H1 (cell line): ENCODE measurements at regions not wholly inside any gene's neighbourhood (a gene's known extent, or its start where the extent isn't known, plus 50 kb on each side); places are given as distances from the start of the nearest gene placed in this dataset.

ENCODE experiments used
- CTCF ChIA-PET: fragments of 300-600 bp; sonication (Branson Sonifier 250); formaldehyde crosslinking; loops from one replicate; lab custom pipeline; 2021; ENCODE audit not compliant: partially characterized antibody; lab: Charles Lee
- POLR2A ChIA-PET: fragments of 300-600 bp; sonication (Branson Sonifier 250); formaldehyde crosslinking; loops from one replicate; lab custom pipeline; 2021; ENCODE audit warnings: inconsistent platforms; ENCODE audit not compliant: partially characterized antibody; lab: Charles Lee
- DNase-seq, 2 experiments: peaks; one replicate each; pipeline versions ENCODE4 v3.0.0 to v3.0.0-alpha.2; 2010 to 2022; ENCODE audit warnings: low spot score in 2 of 2, low read depth in 1 of 2, mixed read lengths in 1 of 2
- FAIRE-seq: peaks from 2 replicates; lab custom pipeline; 2011; peaks lifted over from hg19 to GRCh38; lab: Jason Lieb, UNC
- H2AFZ ChIP-seq: 2 replicates; pipeline ENCODE4 v1.8.1; 2012; ENCODE audit warnings: low read length, inconsistent platforms
- H2AK5ac ChIP-seq: 2 replicates; pipeline ENCODE4 v1.6.1; 2013; ENCODE audit warnings: low read depth, low read length
- H2BK120ac ChIP-seq: replicated peaks from 2 replicates; pipeline ENCODE3; 2013; ENCODE audit warnings: low read depth, low read length, inconsistent platforms
- H2BK12ac ChIP-seq: 2 replicates; pipeline ENCODE4 v1.6.1; 2013; ENCODE audit warnings: low read depth, low read length
- H2BK15ac ChIP-seq: 2 replicates; pipeline ENCODE4 v1.6.1; 2013; ENCODE audit warnings: low read length
- H2BK20ac ChIP-seq: 2 replicates; pipeline ENCODE4 v1.6.1; 2013; ENCODE audit warnings: low read length
- H2BK5ac ChIP-seq: 2 replicates; pipeline ENCODE4 v1.6.1; 2013; ENCODE audit warnings: low read depth, low read length
- H3K14ac ChIP-seq: 2 replicates; pipeline ENCODE4 v1.6.1; 2013; ENCODE audit warnings: inconsistent platforms; ENCODE audit not compliant: insufficient read length
- H3K18ac ChIP-seq: 2 replicates; pipeline ENCODE4 v1.6.1; 2013; ENCODE audit warnings: low read length; ENCODE audit errors: extremely low read depth
- H3K23ac ChIP-seq: 2 replicates; pipeline ENCODE4 v1.6.1; 2013; ENCODE audit warnings: inconsistent platforms; ENCODE audit not compliant: insufficient read length
- H3K23me2 ChIP-seq: 2 replicates; pipeline ENCODE4 v1.6.1; 2013; ENCODE audit warnings: low read depth, low read length
- H3K27ac ChIP-seq: 2 replicates; pipeline ENCODE4 v1.6.1; 2011; ENCODE audit warnings: low read depth, low read length, inconsistent platforms
- H3K27me3 ChIP-seq, 4 experiments: replicated peaks in 1 of 4; 1 replicate in 1 of 4; 2 replicates in 3 of 4; pipeline versions ENCODE4 v1.6.1 to v1.8.1; 2011 to 2013; ENCODE audit warnings: low read length in 3 of 4, mild to moderate bottlenecking in 3 of 4, inconsistent platforms in 2 of 4, mixed read lengths in 2 of 4, moderate library complexity in 1 of 4; ENCODE audit not compliant: control insufficient read depth in 3 of 4, insufficient read depth in 3 of 4; ENCODE audit errors: extremely low read depth in 1 of 4
- H3K36me3 ChIP-seq, 4 experiments: 2 replicates each; pipeline versions ENCODE4 v1.6.1 to v1.8.1; 2011 to 2013; ENCODE audit warnings: mild to moderate bottlenecking in 4 of 4, low read length in 3 of 4, moderate library complexity in 2 of 4, control low read depth in 1 of 4, inconsistent platforms in 1 of 4; ENCODE audit not compliant: insufficient read depth in 4 of 4, control insufficient read depth in 2 of 4
- H3K4ac ChIP-seq: replicated peaks from 2 replicates; pipeline ENCODE3; 2013; ENCODE audit warnings: low read length, low read depth, mixed read lengths, inconsistent platforms; ENCODE audit not compliant: insufficient read length
- H3K4me1 ChIP-seq, 4 experiments: replicated peaks in 1 of 4; 1 replicate in 1 of 4; 2 replicates in 3 of 4; pipeline versions ENCODE4 v1.6.1 to v1.8.1; 2011 to 2013; ENCODE audit warnings: low read length in 3 of 4, inconsistent platforms in 2 of 4, mixed read lengths in 1 of 4; ENCODE audit not compliant: insufficient read depth in 4 of 4, control insufficient read depth in 3 of 4
- H3K4me2 ChIP-seq, 2 experiments: 2 replicates each; pipeline versions ENCODE4 v1.6.1 to v1.8.1; 2011 to 2013; ENCODE audit warnings: low read depth in 2 of 2, low read length in 2 of 2, control low read depth in 1 of 2, inconsistent platforms in 1 of 2, mild to moderate bottlenecking in 1 of 2; ENCODE audit not compliant: insufficient read depth in 1 of 2
- H3K4me3 ChIP-seq, 4 experiments: fragments of 200-600, 300-600 bp in 1 of 4; sonication (generic), shearing (Covaris generic), sonication (Bioruptor Twin) in 1 of 4; 2 replicates each; pipeline versions ENCODE4 v1.5.1 to v1.8.1; 2011 to 2016; ENCODE audit warnings: low read length in 4 of 4, low read depth in 3 of 4, control low read depth in 2 of 4, inconsistent platforms in 2 of 4, mild to moderate bottlenecking in 2 of 4, mixed read lengths in 1 of 4, moderate library complexity in 1 of 4; ENCODE audit not compliant: insufficient read depth in 2 of 4; ENCODE audit errors: extremely low read depth in 1 of 4
- H3K56ac ChIP-seq: replicated peaks from 2 replicates; pipeline ENCODE3; 2013; ENCODE audit warnings: low read depth, mild to moderate bottlenecking, mixed read lengths, low read length, inconsistent platforms; ENCODE audit not compliant: insufficient read length
- H3K79me1 ChIP-seq: 2 replicates; pipeline ENCODE4 v1.6.1; 2013; ENCODE audit warnings: low read depth, low read length, control low read depth
- H3K79me2 ChIP-seq, 2 experiments: 2 replicates each; pipeline versions ENCODE4 v1.6.1 to v1.8.1; 2012 to 2013; ENCODE audit warnings: low read length in 2 of 2, mild to moderate bottlenecking in 2 of 2, inconsistent platforms in 1 of 2; ENCODE audit not compliant: insufficient read depth in 2 of 2, control insufficient read depth in 1 of 2
- H3K9ac ChIP-seq, 4 experiments: replicated peaks in 1 of 4; 1 replicate in 1 of 4; 2 replicates in 3 of 4; pipeline versions ENCODE4 v1.6.1 to v1.8.1; 2011 to 2013; ENCODE audit warnings: low read depth in 3 of 4, low read length in 3 of 4, control low read depth in 2 of 4, mild to moderate bottlenecking in 2 of 4, moderate library complexity in 2 of 4, inconsistent platforms in 1 of 4; ENCODE audit errors: extremely low read depth in 1 of 4
- H3K9me3 ChIP-seq, 2 experiments: 2 replicates each; pipeline versions ENCODE4 v1.6.1 to v1.8.1; 2012 to 2013; ENCODE audit warnings: mild to moderate bottlenecking in 2 of 2, moderate library complexity in 2 of 2, control low read depth in 1 of 2, inconsistent platforms in 1 of 2, low read depth in 1 of 2, low read length in 1 of 2, mixed read lengths in 1 of 2; ENCODE audit not compliant: insufficient read depth in 2 of 2
- H4K20me1 ChIP-seq, 2 experiments: replicated peaks in 1 of 2; 2 replicates each; pipeline versions ENCODE3 to v1.8.1; 2011 to 2013; ENCODE audit warnings: inconsistent platforms in 2 of 2, low read length in 2 of 2, mild to moderate bottlenecking in 1 of 2; ENCODE audit not compliant: insufficient read depth in 2 of 2, control insufficient read depth in 1 of 2
- H4K5ac ChIP-seq: 2 replicates; pipeline ENCODE4 v1.6.1; 2013; ENCODE audit warnings: low read length, low read depth, mixed read lengths, inconsistent platforms; ENCODE audit not compliant: insufficient read length
- H4K8ac ChIP-seq: 2 replicates; pipeline ENCODE4 v1.8.0; 2013; ENCODE audit warnings: mild to moderate bottlenecking, moderate library complexity, low read length, inconsistent platforms; ENCODE audit not compliant: insufficient read depth; ENCODE audit errors: extremely low read depth
- H4K91ac ChIP-seq: replicated peaks from 2 replicates; pipeline ENCODE3; 2013; ENCODE audit warnings: low read length, mixed read lengths, inconsistent platforms; ENCODE audit not compliant: insufficient read length
- BACH1 ChIP-seq: IDR thresholded peaks from 2 replicates; pipeline ENCODE4 v1.6.1; 2012; ENCODE audit warnings: low read length, improper control_type of control experiment
- BCL11A ChIP-seq, 2 experiments: IDR thresholded peaks; one replicate each; pipeline ENCODE4 v1.6.1; 2011; ENCODE audit warnings: low read depth in 2 of 2, low read length in 2 of 2, mild to moderate bottlenecking in 2 of 2
- BRCA1 ChIP-seq: IDR thresholded peaks from 2 replicates; pipeline ENCODE4 v1.6.1; 2012; ENCODE audit warnings: low read depth, low read length, improper control_type of control experiment
- CBX5 ChIP-seq: fragments of 300-800, 300-1000 bp; sonication (generic); IDR thresholded peaks from 2 replicates; pipeline ENCODE4 v1.7.1; 2016; ENCODE audit warnings: antibody characterized with exemption, low read length, low read depth
- CHD1 ChIP-seq: IDR thresholded peaks from 2 replicates; pipeline ENCODE4 v1.6.1; 2012; ENCODE audit warnings: low read depth, low read length, improper control_type of control experiment
- CHD2 ChIP-seq: IDR thresholded peaks from 2 replicates; pipeline ENCODE4 v1.6.1; 2012; ENCODE audit warnings: low read length, improper control_type of control experiment
- MAFK ChIP-seq: IDR thresholded peaks from 2 replicates; pipeline ENCODE4 v1.6.1; 2012; ENCODE audit warnings: low read depth, mild to moderate bottlenecking, improper control_type of control experiment, low read length
- POLR2A ChIP-seq, 2 experiments: IDR thresholded peaks; 1 replicate in 1 of 2; 2 replicates in 1 of 2; pipeline ENCODE4 v1.6.1; 2011; ENCODE audit warnings: low read depth in 2 of 2, low read length in 2 of 2, mild to moderate bottlenecking in 2 of 2; ENCODE audit errors: control extremely low read depth in 1 of 2
- RBBP5 ChIP-seq: IDR thresholded peaks from 2 replicates; pipeline ENCODE4 v1.7.1; 2012; ENCODE audit warnings: low read depth, mild to moderate bottlenecking, inconsistent platforms, low read length, moderate library complexity, borderline replicate concordance
- RFX5 ChIP-seq: IDR thresholded peaks from 2 replicates; pipeline ENCODE4 v1.6.1; 2011; ENCODE audit warnings: low read depth, low read length, improper control_type of control experiment, borderline replicate concordance
- SAP30 ChIP-seq: fragments of 300-600 bp; sonication (generic); IDR thresholded peaks from 2 replicates; pipeline ENCODE4 v1.7.1; 2012; ENCODE audit warnings: low read length, moderate library complexity, mild to moderate bottlenecking, inconsistent platforms; ENCODE audit not compliant: insufficient read depth, insufficient replicate concordance
- TAF1 ChIP-seq: IDR thresholded peaks from 2 replicates; pipeline ENCODE4 v1.6.1; 2011; ENCODE audit warnings: mild to moderate bottlenecking, low read depth, low read length
- WGBS, 2 experiments: shearing (Covaris generic) in 1 of 2; methylation state at CpG; one replicate each; pipeline versions ENCODE4 v1.1.6 to v1.1.7; 2013 to 2015; ENCODE audit warnings: low lambda C conversion rate in 2 of 2, mixed read lengths in 2 of 2, inconsistent platforms in 1 of 2, low coverage in 1 of 2, missing lambda C conversion rate in 1 of 2; ENCODE audit not compliant: insufficient replicate concordance in 2 of 2, insufficient coverage in 1 of 2, insufficient read length in 1 of 2; ENCODE audit errors: extremely low coverage in 1 of 2, missing lambda C conversion rate in 1 of 2; 5-methylcytosine and 5-hydroxymethylcytosine counted together
- TF ChIP-seq, protein P1 (sequence below): IDR thresholded peaks from 2 replicates; pipeline ENCODE4 v1.6.1; 2012; ENCODE audit warnings: inconsistent platforms

- H4K8ac ChIP-seq, result no peak overlapping the region
- ChIA-PET CTCF (no interaction called here), POLR2A (no interaction called here)
- peak overlapping the region; percentile 46; the same call in 1 of the 2 replicates for H2AFZ ChIP-seq
- no peak overlapping the region for H3K4me2 ChIP-seq
- H3K4me3 ChIP-seq, result no peak overlapping the region
- no peaks in the 10 kb centered on the region for H3K23me2 ChIP-seq
- H3K9me3 ChIP-seq, result no peaks in the 10 kb centered on the region
- no peak overlapping the region for H3K9ac ChIP-seq
- H4K5ac ChIP-seq, result no peak overlapping the region
- H3K4me1 ChIP-seq, result no peaks in the 10 kb centered on the region; a peak in 1 of 7 replicates
- H2BK5ac ChIP-seq, result no peak overlapping the region
- no peak overlapping the region for H3K27ac ChIP-seq
- H2AK5ac ChIP-seq, result no peak overlapping the region
- no peak overlapping the region for H3K23ac ChIP-seq
- no peak overlapping the region for H3K56ac ChIP-seq
- H2BK15ac ChIP-seq, result no peak overlapping the region
- H3K36me3 ChIP-seq, result no peaks in the 10 kb centered on the region
- no peaks in the 10 kb centered on the region for H3K79me2 ChIP-seq
- H2BK20ac ChIP-seq, result no peak overlapping the region
- no peaks in the 10 kb centered on the region for H3K79me1 ChIP-seq
- 81% methylated on average over 5 of the region's 5 CpGs; no CpG with 5 or more reads in 1 of the 2 experiments for WGBS, 2 experiments
- H3K14ac ChIP-seq, result no peak overlapping the region
- H3K27me3 ChIP-seq, result no peaks in the 10 kb centered on the region
- no peak overlapping the region; the same call in 1 of the 2 replicates for H2BK12ac ChIP-seq
- DNase-seq, result no peak
- H3K18ac ChIP-seq, result peak overlapping the region; percentile 11; the same call in 1 of the 2 replicates
- no peak for FAIRE-seq
- no peaks in the 10 kb centered on the region for H4K20me1 ChIP-seq
- TF ChIP-seq, protein P1, sequence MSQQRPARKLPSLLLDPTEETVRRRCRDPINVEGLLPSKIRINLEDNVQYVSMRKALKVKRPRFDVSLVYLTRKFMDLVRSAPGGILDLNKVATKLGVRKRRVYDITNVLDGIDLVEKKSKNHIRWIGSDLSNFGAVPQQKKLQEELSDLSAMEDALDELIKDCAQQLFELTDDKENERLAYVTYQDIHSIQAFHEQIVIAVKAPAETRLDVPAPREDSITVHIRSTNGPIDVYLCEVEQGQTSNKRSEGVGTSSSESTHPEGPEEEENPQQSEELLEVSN, result no peak
- TF ChIP-seq CHD2 (no peak), CBX5 (no peak), BACH1 (no peak), RFX5 (no peak), BCL11A (IDR thresholded peaks at IDR 0.05; ENCODE audit: low read depth in 2 of 2, low read length in 2 of 2) (no peak), SAP30 (no peak), RBBP5 (no peak), CHD1 (no peak), POLR2A (IDR thresholded peaks at IDR 0.05; ENCODE audit: control extremely low read depth in 1 of 2, low read depth in 2 of 2, low read length in 2 of 2) (no peak), TAF1 (no peak), MAFK (no peak), BRCA1 (no peak)
- no peak overlapping the region for H4K91ac ChIP-seq
- no peak overlapping the region for H2BK120ac ChIP-seq
- no peak overlapping the region for H3K4ac ChIP-seq
These were observed 328.8 kb upstream of the BRINP1 start for GRCh38 chr9:119697996-119698395.
